ENCODE measurements at regions not wholly inside any gene's neighbourhood (a gene's known extent, or its start where the extent isn't known, plus 50 kb on each side); places are given as distances from the start of the nearest gene placed in this dataset.

GRCh38 chr18:40168026-40168425 is 1787.0 kb upstream of the PIK3C3 start:
- Mint-ChIP-seq H3K9me3 (no peaks in the 10 kb centered on the region), H3K27me3 (ENCODE audit: insufficient read depth, low read depth) (no peaks in the 10 kb centered on the region), H3K36me3 (no peaks in the 10 kb centered on the region), H3K27ac (no peak overlapping the region), H3K4me1 (no peaks in the 10 kb centered on the region), H3K4me3 (no peak overlapping the region)
- no peaks in the 10 kb centered on the region for H3K9me3 ChIP-seq (ENCODE audit: low read depth)
- no peaks in the 10 kb centered on the region for H3K36me3 ChIP-seq
- no peak overlapping the region for H3K27ac ChIP-seq
- peaks cover 6% of the 10 kb centered on the region for H3K4me1 ChIP-seq
- no peaks in the 10 kb centered on the region for H4K20me1 ChIP-seq (ENCODE audit: low read depth)
- H3K9ac ChIP-seq, result no peak overlapping the region
- TF ChIP-seq CTCF (IDR thresholded peaks at IDR 0.05), result no peak
- TF ChIP-seq EZH2 (IDR thresholded peaks at IDR 0.05), result no peak
- no peak for TF ChIP-seq EZH2phosphoT487 (IDR thresholded peaks at IDR 0.05)
- H2AFZ ChIP-seq (replicated peaks), result no peak overlapping the region
- H3K4me2 ChIP-seq, result no peak overlapping the region
- no peaks in the 10 kb centered on the region for H3F3A ChIP-seq (ENCODE audit: low read depth)
- H3K4me3 ChIP-seq, result no peak overlapping the region
- DNase-seq (ENCODE audit: low spot score), result no peak
- no peaks in the 10 kb centered on the region for H3K27me3 ChIP-seq
- H3K79me2 ChIP-seq (ENCODE audit: low read depth), result no peaks in the 10 kb centered on the region

- H3K9me3 Mint-ChIP-seq, result no peaks in the 10 kb centered on the region
- H3K4me1 Mint-ChIP-seq, result peaks cover 5% of the 10 kb centered on the region
- no peaks in the 10 kb centered on the region for H3K36me3 Mint-ChIP-seq
Measured at GRCh38 chr18:40163254-40163653, 1791.8 kb upstream of the PIK3C3 start.

GRCh38 chr18:40160361-40160760 is 1794.7 kb upstream of the PIK3C3 start:
- Histone ChIP-seq H3K36me3 (no peaks in the 10 kb centered on the region), H2AFZ (replicated peaks) (no peak overlapping the region), H3K9me3 (ENCODE audit: low read depth) (no peaks in the 10 kb centered on the region), H3F3A (ENCODE audit: low read depth) (no peaks in the 10 kb centered on the region), H3K4me1 (peaks cover 10% of the 10 kb centered on the region), H3K4me2 (no peak overlapping the region), H3K79me2 (ENCODE audit: low read depth) (no peaks in the 10 kb centered on the region), H3K27me3 (no peaks in the 10 kb centered on the region), H4K20me1 (ENCODE audit: low read depth) (no peaks in the 10 kb centered on the region), H3K27ac (no peak overlapping the region), H3K4me3 (no peak overlapping the region), H3K9ac (no peak overlapping the region)
- Mint-ChIP-seq H3K27ac (no peak overlapping the region), H3K4me3 (no peak overlapping the region), H3K4me1 (peaks cover 5% of the 10 kb centered on the region), H3K9me3 (peaks cover 2% of the 10 kb centered on the region), H3K36me3 (no peaks in the 10 kb centered on the region), H3K27me3 (ENCODE audit: insufficient read depth, low read depth) (no peaks in the 10 kb centered on the region)
- no peak for DNase-seq (ENCODE audit: low spot score)
- TF ChIP-seq CTCF (IDR thresholded peaks at IDR 0.05) (no peak), EZH2 (IDR thresholded peaks at IDR 0.05) (no peak), EZH2phosphoT487 (IDR thresholded peaks at IDR 0.05) (no peak)

More at GRCh38 chr18:40163254-40163653, 1791.8 kb upstream of the PIK3C3 start:
- Histone ChIP-seq H3K4me1 (peaks cover 13% of the 10 kb centered on the region), H3K9ac (no peak overlapping the region), H3K4me3 (no peak overlapping the region), H3K27me3 (no peaks in the 10 kb centered on the region), H3K4me2 (no peak overlapping the region), H3K9me3 (ENCODE audit: low read depth) (no peaks in the 10 kb centered on the region), H3K27ac (no peak overlapping the region), H3K79me2 (ENCODE audit: low read depth) (no peaks in the 10 kb centered on the region), H2AFZ (replicated peaks) (no peak overlapping the region), H4K20me1 (ENCODE audit: low read depth) (no peaks in the 10 kb centered on the region), H3K36me3 (no peaks in the 10 kb centered on the region), H3F3A (ENCODE audit: low read depth) (no peaks in the 10 kb centered on the region)
- Mint-ChIP-seq H3K27ac (no peak overlapping the region), H3K27me3 (ENCODE audit: insufficient read depth, low read depth) (no peaks in the 10 kb centered on the region), H3K4me3 (no peak overlapping the region)
- no peak for DNase-seq (ENCODE audit: low spot score)
- TF ChIP-seq EZH2 (IDR thresholded peaks at IDR 0.05), result no peak
- TF ChIP-seq EZH2phosphoT487 (IDR thresholded peaks at IDR 0.05), result no peak
- no peak for TF ChIP-seq CTCF (IDR thresholded peaks at IDR 0.05)
